ENCODE measurements at regions not wholly inside any gene's neighbourhood (a gene's known extent, or its start where the extent isn't known, plus 50 kb on each side); places are given as distances from the start of the nearest gene placed in this dataset.

- TF ChIP-seq, protein P1, sequence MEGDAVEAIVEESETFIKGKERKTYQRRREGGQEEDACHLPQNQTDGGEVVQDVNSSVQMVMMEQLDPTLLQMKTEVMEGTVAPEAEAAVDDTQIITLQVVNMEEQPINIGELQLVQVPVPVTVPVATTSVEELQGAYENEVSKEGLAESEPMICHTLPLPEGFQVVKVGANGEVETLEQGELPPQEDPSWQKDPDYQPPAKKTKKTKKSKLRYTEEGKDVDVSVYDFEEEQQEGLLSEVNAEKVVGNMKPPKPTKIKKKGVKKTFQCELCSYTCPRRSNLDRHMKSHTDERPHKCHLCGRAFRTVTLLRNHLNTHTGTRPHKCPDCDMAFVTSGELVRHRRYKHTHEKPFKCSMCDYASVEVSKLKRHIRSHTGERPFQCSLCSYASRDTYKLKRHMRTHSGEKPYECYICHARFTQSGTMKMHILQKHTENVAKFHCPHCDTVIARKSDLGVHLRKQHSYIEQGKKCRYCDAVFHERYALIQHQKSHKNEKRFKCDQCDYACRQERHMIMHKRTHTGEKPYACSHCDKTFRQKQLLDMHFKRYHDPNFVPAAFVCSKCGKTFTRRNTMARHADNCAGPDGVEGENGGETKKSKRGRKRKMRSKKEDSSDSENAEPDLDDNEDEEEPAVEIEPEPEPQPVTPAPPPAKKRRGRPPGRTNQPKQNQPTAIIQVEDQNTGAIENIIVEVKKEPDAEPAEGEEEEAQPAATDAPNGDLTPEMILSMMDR (IDR thresholded peaks at IDR 0.05; ENCODE audit: low read depth, low read length, poor library complexity, severe bottlenecking) = peak; percentile 87
- TF ChIP-seq EZH2phosphoT487 (IDR thresholded peaks at IDR 0.05; ENCODE audit: borderline replicate concordance, low read length) = no peak
- no peak overlapping the region for H3K4me2 ChIP-seq (ENCODE audit: low read length)
- no peaks in the 10 kb centered on the region for H3K79me2 ChIP-seq (ENCODE audit: control insufficient read depth, low read length)
- H3K27ac ChIP-seq (ENCODE audit: low read depth, low read length) = no peak overlapping the region
- no peaks in the 10 kb centered on the region for H3F3A ChIP-seq (ENCODE audit: control insufficient read depth, insufficient read depth)
- H3K9me2 ChIP-seq (replicated peaks; ENCODE audit: control insufficient read depth, low read length) = no peaks in the 10 kb centered on the region
- no peaks in the 10 kb centered on the region for H3K9me3 ChIP-seq (ENCODE audit: control insufficient read depth, insufficient read depth, low read length)
- no peaks in the 10 kb centered on the region for H3K36me3 ChIP-seq (ENCODE audit: control insufficient read depth, low read length)
- H3K27me3 ChIP-seq (ENCODE audit: control insufficient read depth, low read length) = no peaks in the 10 kb centered on the region
- no peaks in the 10 kb centered on the region for H3K4me1 ChIP-seq (ENCODE audit: control insufficient read depth, low read length)
- H4K20me1 ChIP-seq (ENCODE audit: control insufficient read depth, insufficient read depth, low read depth, low read length) = no peaks in the 10 kb centered on the region
- no peak overlapping the region for H3K4me3 ChIP-seq (ENCODE audit: low read length)
Observed at GRCh38 chr1:50348449-50349241, 74.6 kb downstream of the DMRTA2 start.

- Histone ChIP-seq H3K4me2 (ENCODE audit: low read length) (no peak overlapping the region), H3K9me3 (ENCODE audit: control insufficient read depth, insufficient read depth, low read length) (no peaks in the 10 kb centered on the region), H3K36me3 (ENCODE audit: control insufficient read depth, low read length) (no peaks in the 10 kb centered on the region), H4K20me1 (ENCODE audit: control insufficient read depth, insufficient read depth, low read depth, low read length) (no peaks in the 10 kb centered on the region), H3K4me3 (ENCODE audit: low read length) (no peak overlapping the region), H3K9me2 (replicated peaks; ENCODE audit: control insufficient read depth, low read length) (no peaks in the 10 kb centered on the region), H3K4me1 (ENCODE audit: control insufficient read depth, low read length) (no peaks in the 10 kb centered on the region), H3K79me2 (ENCODE audit: control insufficient read depth, low read length) (no peaks in the 10 kb centered on the region), H3F3A (ENCODE audit: control insufficient read depth, insufficient read depth) (no peaks in the 10 kb centered on the region), H3K27ac (ENCODE audit: low read depth, low read length) (no peak overlapping the region), H3K27me3 (ENCODE audit: control insufficient read depth, low read length) (no peaks in the 10 kb centered on the region)
- TF ChIP-seq EZH2phosphoT487 (IDR thresholded peaks at IDR 0.05; ENCODE audit: borderline replicate concordance, low read length) = no peak
- TF ChIP-seq, protein P1 (IDR thresholded peaks at IDR 0.05; ENCODE audit: low read depth, low read length, poor library complexity, severe bottlenecking) = no peak
Observed at GRCh38 chr1:50347933-50348332, 75.3 kb downstream of the DMRTA2 start.

GRCh38 chr1:50346621-50347020 is 76.6 kb downstream of the DMRTA2 start:
- Histone ChIP-seq H3K36me3 (ENCODE audit: control insufficient read depth, low read length) (no peaks in the 10 kb centered on the region), H3K79me2 (ENCODE audit: control insufficient read depth, low read length) (no peaks in the 10 kb centered on the region), H3K27ac (ENCODE audit: low read depth, low read length) (no peak overlapping the region), H3K9me3 (ENCODE audit: control insufficient read depth, insufficient read depth, low read length) (no peaks in the 10 kb centered on the region), H3K27me3 (ENCODE audit: control insufficient read depth, low read length) (0 out of 2 replicates have a peak, but pooled peaks cover 5% of the 10 kb centered on the region), H3K4me3 (ENCODE audit: low read length) (no peak overlapping the region), H3F3A (ENCODE audit: control insufficient read depth, insufficient read depth) (no peaks in the 10 kb centered on the region), H3K9me2 (replicated peaks; ENCODE audit: control insufficient read depth, low read length) (no peaks in the 10 kb centered on the region), H3K4me2 (ENCODE audit: low read length) (no peak overlapping the region), H3K4me1 (ENCODE audit: control insufficient read depth, low read length) (no peaks in the 10 kb centered on the region), H4K20me1 (ENCODE audit: control insufficient read depth, insufficient read depth, low read depth, low read length) (no peaks in the 10 kb centered on the region)
- TF ChIP-seq EZH2phosphoT487 (IDR thresholded peaks at IDR 0.05; ENCODE audit: borderline replicate concordance, low read length) = no peak
- TF ChIP-seq, protein P1 (IDR thresholded peaks at IDR 0.05; ENCODE audit: low read depth, low read length, poor library complexity, severe bottlenecking) = no peak

Data from DOHH2 (cell line).